CD4-positive, alpha-beta T cell (primary cell): ENCODE measurements at regions not wholly inside any gene's neighbourhood (a gene's known extent, or its start where the extent isn't known, plus 50 kb on each side); places are given as distances from the start of the nearest gene placed in this dataset.
"Not testable (repeated sequence)": the region's sequence is repeated elsewhere in the genome, so short reads cannot be mapped to it uniquely, and the experiment has no call there.

Experiments used
- ATAC-seq: fragments of 200-7000 bp; cut with Tn5 transposase; one replicate; pipeline ENCODE4 v1.10.0; 2022; ENCODE audit warnings: mild to moderate bottlenecking; ENCODE audit not compliant: poor library complexity
- CTCF ChIA-PET: fragments of 350-600 bp; sonication (Branson Sonifier 250); formaldehyde crosslinking; loops from one replicate; lab custom pipeline; 2021; ENCODE audit warnings: antibody characterized with exemption, inconsistent platforms; lab: Charles Lee
- POLR2A ChIA-PET: fragments of 350-600 bp; sonication (Branson Sonifier 250); formaldehyde crosslinking; loops from one replicate; lab custom pipeline; 2021; ENCODE audit warnings: antibody characterized with exemption, inconsistent platforms; lab: Charles Lee
- DNase-seq, 14 experiments: peaks; one replicate each; pipeline ENCODE4 v3.0.0-alpha.2; 2013 to 2020; ENCODE audit warnings: mixed read lengths in 2 of 14
- H3K27ac ChIP-seq, 2 donors: one replicate each; pipeline versions ENCODE4 v1.5.1 to v1.7.0; 2013; ENCODE audit warnings: low read length in 2 of 2, low read depth in 1 of 2, mild to moderate bottlenecking in 1 of 2
- H3K27me3 ChIP-seq, 2 experiments: 1 replicate in 1 of 2; 2 replicates in 1 of 2; pipeline versions ENCODE4 v1.6.1 to v1.7.0; 2013; ENCODE audit warnings: low read length in 2 of 2, control low read depth in 1 of 2, mild to moderate bottlenecking in 1 of 2, moderate library complexity in 1 of 2; ENCODE audit not compliant: insufficient read depth in 2 of 2, control insufficient read depth in 1 of 2
- H3K36me3 ChIP-seq: one replicate; pipeline ENCODE4 v1.6.1; 2013; ENCODE audit warnings: low read length, control low read depth; ENCODE audit not compliant: insufficient read depth
- H3K4me1 ChIP-seq: one replicate; pipeline ENCODE4 v1.6.1; 2013; ENCODE audit warnings: low read length, control low read depth; ENCODE audit not compliant: insufficient read depth
- H3K4me3 ChIP-seq: one replicate; pipeline ENCODE4 v1.5.1; 2013; ENCODE audit warnings: mild to moderate bottlenecking, low read length, moderate library complexity
- H3K9me3 ChIP-seq, 2 experiments: 1 replicate in 1 of 2; 2 replicates in 1 of 2; pipeline versions ENCODE4 v1.6.1 to v1.7.0; 2013; ENCODE audit warnings: low read length in 2 of 2, mild to moderate bottlenecking in 2 of 2, control low read depth in 1 of 2, moderate library complexity in 1 of 2; ENCODE audit not compliant: control insufficient read depth in 1 of 2, insufficient read depth in 1 of 2
- H3K27ac Mint-ChIP-seq: one replicate; pipeline ENCODE4 v1.8.0; 2020; ENCODE audit warnings: mixed read lengths
- H3K27me3 Mint-ChIP-seq: one replicate; pipeline ENCODE4 v1.8.0; 2021; ENCODE audit warnings: mixed read lengths
- H3K36me3 Mint-ChIP-seq: one replicate; pipeline ENCODE4 v1.8.0; 2021; ENCODE audit warnings: low read depth, mixed read lengths
- H3K4me1 Mint-ChIP-seq: one replicate; pipeline ENCODE4 v1.8.0; 2021; ENCODE audit warnings: low read depth, mixed read lengths
- H3K4me3 Mint-ChIP-seq: one replicate; pipeline ENCODE4 v1.8.0; 2020; ENCODE audit warnings: mild to moderate bottlenecking, mixed read lengths
- H3K9me3 Mint-ChIP-seq: one replicate; pipeline ENCODE4 v1.8.0; 2020; ENCODE audit warnings: mixed read lengths
- intact Hi-C, 2 experiments: fragments of 100-400 bp; cut with DNase I in 1 of 2; cut with micrococcal nuclease in 1 of 2; formaldehyde crosslinking; loops; one replicate each; pipeline versions ENCODE4 v1.15.1 to v1.9.0; 2023 to 2025; cut with DNase I, micrococcal nuclease
- TF ChIP-seq, protein P1 (sequence below): fragments of 200-600 bp; IDR thresholded peaks from one replicate; pipeline ENCODE4 v1.8.0; 2022; ENCODE audit warnings: antibody characterized with exemption, mild to moderate bottlenecking

DNA sequence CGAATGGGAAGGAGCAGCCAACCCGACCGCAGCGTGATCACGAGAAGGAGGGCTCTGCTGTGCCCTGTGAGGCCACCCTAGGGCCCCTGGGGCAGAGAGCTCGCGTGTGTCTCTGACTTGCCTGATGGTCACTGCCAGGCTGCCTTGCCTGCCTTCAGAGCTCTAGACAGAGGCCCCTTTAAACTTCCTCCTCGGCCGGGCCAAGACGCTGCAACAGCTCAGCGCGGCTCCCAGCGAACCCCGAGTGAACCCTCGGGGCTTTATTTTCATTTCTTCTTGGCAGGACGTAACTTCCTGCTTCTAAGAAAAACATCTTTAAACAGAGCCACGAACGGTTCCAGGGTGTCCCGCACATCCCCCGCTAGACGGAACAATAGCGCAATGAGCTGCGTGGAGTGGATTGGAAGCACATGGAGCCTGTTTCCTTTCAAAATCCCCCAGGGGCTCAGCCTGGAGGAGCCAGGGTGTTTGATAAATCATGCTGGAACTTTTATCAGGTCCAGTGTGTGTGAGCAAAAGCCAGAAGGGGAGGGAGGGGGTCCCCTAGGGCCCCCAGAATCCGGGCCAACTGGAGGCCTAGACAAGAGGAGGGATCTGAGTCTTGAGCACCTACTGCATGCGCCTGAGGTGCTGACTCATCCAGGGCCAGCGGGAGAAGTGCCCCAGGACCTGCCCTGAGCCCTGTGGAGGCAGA, 134.1 kb upstream of the GDF10 start:
- H3K27me3 Mint-ChIP-seq, result no peaks in the 10 kb centered on the region
- no peaks in the 10 kb centered on the region for H3K9me3 Mint-ChIP-seq
- CTCF ChIA-PET, result no interaction called here

DNA sequence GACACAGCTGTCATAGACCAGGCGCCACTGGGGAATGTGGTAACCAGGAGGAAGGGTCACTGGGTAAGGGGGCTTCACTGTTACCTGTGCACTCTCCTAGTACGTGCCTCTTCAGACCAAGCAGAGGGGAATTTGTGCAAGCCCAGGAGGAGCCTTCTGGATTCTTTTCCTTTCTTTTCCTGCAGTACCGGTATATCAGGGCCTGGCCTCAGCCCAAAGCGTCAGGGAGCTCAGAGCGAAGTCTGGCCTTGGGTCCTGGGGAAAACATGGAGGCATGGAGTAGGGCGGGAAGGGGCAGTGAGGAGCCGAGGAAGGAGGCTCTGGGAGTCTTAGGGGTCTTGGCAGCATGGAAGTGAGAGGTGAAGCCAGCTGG, 133.6 kb upstream of the GDF10 start:
- TF ChIP-seq, protein P1, sequence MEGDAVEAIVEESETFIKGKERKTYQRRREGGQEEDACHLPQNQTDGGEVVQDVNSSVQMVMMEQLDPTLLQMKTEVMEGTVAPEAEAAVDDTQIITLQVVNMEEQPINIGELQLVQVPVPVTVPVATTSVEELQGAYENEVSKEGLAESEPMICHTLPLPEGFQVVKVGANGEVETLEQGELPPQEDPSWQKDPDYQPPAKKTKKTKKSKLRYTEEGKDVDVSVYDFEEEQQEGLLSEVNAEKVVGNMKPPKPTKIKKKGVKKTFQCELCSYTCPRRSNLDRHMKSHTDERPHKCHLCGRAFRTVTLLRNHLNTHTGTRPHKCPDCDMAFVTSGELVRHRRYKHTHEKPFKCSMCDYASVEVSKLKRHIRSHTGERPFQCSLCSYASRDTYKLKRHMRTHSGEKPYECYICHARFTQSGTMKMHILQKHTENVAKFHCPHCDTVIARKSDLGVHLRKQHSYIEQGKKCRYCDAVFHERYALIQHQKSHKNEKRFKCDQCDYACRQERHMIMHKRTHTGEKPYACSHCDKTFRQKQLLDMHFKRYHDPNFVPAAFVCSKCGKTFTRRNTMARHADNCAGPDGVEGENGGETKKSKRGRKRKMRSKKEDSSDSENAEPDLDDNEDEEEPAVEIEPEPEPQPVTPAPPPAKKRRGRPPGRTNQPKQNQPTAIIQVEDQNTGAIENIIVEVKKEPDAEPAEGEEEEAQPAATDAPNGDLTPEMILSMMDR, result no peak
- peak overlapping the region; percentile 86 for H3K4me3 Mint-ChIP-seq
- H3K27ac Mint-ChIP-seq, result peak overlapping the region; percentile 96
- no peaks in the 10 kb centered on the region for H3K9me3 Mint-ChIP-seq
- ATAC-seq (no peak), DNase-seq (no peak)
- H3K36me3 Mint-ChIP-seq, result no peaks in the 10 kb centered on the region
- no peaks in the 10 kb centered on the region for H3K27me3 Mint-ChIP-seq
- Histone ChIP-seq H3K4me1 (peaks cover 31% of the 10 kb centered on the region), H3K36me3 (no peaks in the 10 kb centered on the region), H3K4me3 (no peak overlapping the region), H3K9me3 (peaks cover 0 to 7% of the 10 kb centered on the region in 2 experiments), H3K27me3 (no peaks in the 10 kb centered on the region), H3K27ac (peak overlapping the region; percentile 59 to 79)
- intact Hi-C loops, result loop anchor here (5.0 to 10.0 kb wide), 5 partner anchors 41 to 141 kb away; no protein-coding TSS in a partner anchor
- H3K4me1 Mint-ChIP-seq, result peaks cover 38% of the 10 kb centered on the region
- ChIA-PET CTCF (no interaction called here), POLR2A (interaction anchor here (1.0 to 2.5 kb wide), 13 partner anchors 9 to 145 kb away, joined by 3 to 24 read pairs (median 7); no protein-coding TSS in a partner anchor)

More for the DNA sequence above, 134.1 kb upstream of the GDF10 start:
- ATAC-seq, result peak; percentile 87
- intact Hi-C loops, result loop anchor here (2.0 to 10.0 kb wide), 6 partner anchors 41 to 147 kb away; no protein-coding TSS in a partner anchor
- Histone ChIP-seq H3K9me3 (peaks cover 0 to 7% of the 10 kb centered on the region in 2 experiments), H3K36me3 (no peaks in the 10 kb centered on the region), H3K4me1 (peaks cover 31% of the 10 kb centered on the region), H3K4me3 (peak overlapping the region; percentile 61), H3K27me3 (no peaks in the 10 kb centered on the region), H3K27ac (peak overlapping the region; percentile 59 to 79)
- POLR2A ChIA-PET, result interaction anchor here (0.6 to 2.5 kb wide), 14 partner anchors 9 to 146 kb away, joined by 3 to 24 read pairs (median 6); no protein-coding TSS in a partner anchor
- Mint-ChIP-seq H3K27ac (peak overlapping the region; percentile 96), H3K4me3 (peak overlapping the region; percentile 86), H3K4me1 (peaks cover 38% of the 10 kb centered on the region), H3K36me3 (no peaks in the 10 kb centered on the region)
- DNase-seq, result peak; percentile 31 to 76 (median 46)
- TF ChIP-seq, protein P1, result no peak

DNA sequence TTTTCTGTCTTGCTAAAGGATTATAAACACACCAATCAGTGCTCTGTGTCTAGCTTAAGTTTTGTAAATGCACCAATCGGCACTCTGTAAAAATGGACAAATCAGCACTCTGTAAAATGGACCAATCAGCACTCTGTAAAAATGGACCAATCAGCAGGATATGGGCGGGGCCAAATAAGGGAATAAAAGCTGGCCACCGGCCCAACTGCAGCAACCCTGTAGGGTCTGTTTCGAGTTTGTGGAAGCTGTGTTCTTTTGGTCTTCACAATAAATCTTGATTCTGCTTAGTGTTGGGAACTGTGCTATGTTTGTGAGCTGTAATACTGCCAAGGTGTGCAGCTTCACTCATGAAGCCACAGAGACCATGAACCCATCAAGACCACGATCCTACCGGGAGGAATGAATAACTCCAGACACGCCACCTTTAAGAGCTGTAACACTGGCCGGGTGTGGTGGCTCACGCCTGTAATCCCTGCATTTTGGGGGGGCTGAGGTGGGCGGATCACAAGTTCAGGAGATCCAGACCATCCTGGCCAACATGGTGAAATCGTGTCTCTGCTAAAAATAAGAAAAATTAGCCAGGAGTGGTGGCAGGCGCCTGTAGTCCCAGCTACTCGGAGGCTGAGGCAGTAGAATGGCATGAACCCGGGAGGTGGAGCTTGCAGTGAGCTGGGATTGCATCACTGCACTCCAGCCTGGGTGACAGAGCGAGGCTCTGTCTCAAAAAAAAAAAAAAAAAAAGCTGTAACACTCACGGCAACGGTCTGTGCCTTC, 133.0 kb upstream of the GDF10 start:
- peaks cover 31% of the 10 kb centered on the region for H3K4me1 ChIP-seq
- DNase-seq, H3K36me3 ChIP-seq, H3K27me3 ChIP-seq, ATAC-seq, H3K27me3 Mint-ChIP-seq, H3K4me3 ChIP-seq, H3K9me3 Mint-ChIP-seq, H3K27ac ChIP-seq, H3K36me3 Mint-ChIP-seq, H3K9me3 ChIP-seq: not testable (repeated sequence)
- ChIA-PET POLR2A (interaction anchor here (1.1 to 2.5 kb wide), 8 partner anchors 10 to 145 kb away, joined by 3 to 24 read pairs (median 10); no protein-coding TSS in a partner anchor), CTCF (interaction anchor here (1.5 kb wide), 1 partner anchor 10 kb away, joined by 3 read pairs; no protein-coding TSS in a partner anchor)
- H3K4me3 Mint-ChIP-seq, result peak overlapping the region; percentile 45
- intact Hi-C loops, result loop anchor here (5.0 to 10.0 kb wide), 5 partner anchors 40 to 140 kb away; no protein-coding TSS in a partner anchor
- peaks cover 38% of the 10 kb centered on the region for H3K4me1 Mint-ChIP-seq
- peak overlapping the region; percentile 96 for H3K27ac Mint-ChIP-seq
